ENCODE measurements at regions not wholly inside any gene's neighbourhood (a gene's known extent, or its start where the extent isn't known, plus 50 kb on each side); places are given as distances from the start of the nearest gene placed in this dataset.
"Not testable (repeated sequence)": the region's sequence is repeated elsewhere in the genome, so short reads cannot be mapped to it uniquely, and the experiment has no call there.

- H3K4me1 Mint-ChIP-seq = no peaks in the 10 kb centered on the region
- no peak overlapping the region for H3K4me3 Mint-ChIP-seq
- Histone ChIP-seq H3K9me3 (ENCODE audit: control insufficient read depth in 1 of 2, low read length in 2 of 2) (no peaks in the 10 kb centered on the region), H3K4me1 (ENCODE audit: insufficient read depth, low read length) (no peaks in the 10 kb centered on the region), H3K27ac (ENCODE audit: low read depth, low read length) (no peak overlapping the region), H3K27me3 (ENCODE audit: insufficient read depth, low read length) (no peaks in the 10 kb centered on the region), H3K36me3 (ENCODE audit: insufficient read depth, low read length) (no peaks in the 10 kb centered on the region), H3K4me3 (ENCODE audit: low read length in 2 of 2) (no peak overlapping the region)
- no peak for DNase-seq
- no peak overlapping the region for H3K27ac Mint-ChIP-seq
- ChIA-PET CTCF (ENCODE audit: partially characterized antibody) (no interaction called here), POLR2A (ENCODE audit: partially characterized antibody) (no interaction called here)
- intact Hi-C loops (cut with micrococcal nuclease) = no loop called here
- H3K9me3 Mint-ChIP-seq = peaks cover 0 to 7% (median 0%) of the 10 kb centered on the region in 8 donors
- no peaks in the 10 kb centered on the region for H3K27me3 Mint-ChIP-seq
- H3K36me3 Mint-ChIP-seq = no peaks in the 10 kb centered on the region
Measured at GRCh38 chr4:18421519-18421918, 400.0 kb upstream of the LCORL start.

DNA sequence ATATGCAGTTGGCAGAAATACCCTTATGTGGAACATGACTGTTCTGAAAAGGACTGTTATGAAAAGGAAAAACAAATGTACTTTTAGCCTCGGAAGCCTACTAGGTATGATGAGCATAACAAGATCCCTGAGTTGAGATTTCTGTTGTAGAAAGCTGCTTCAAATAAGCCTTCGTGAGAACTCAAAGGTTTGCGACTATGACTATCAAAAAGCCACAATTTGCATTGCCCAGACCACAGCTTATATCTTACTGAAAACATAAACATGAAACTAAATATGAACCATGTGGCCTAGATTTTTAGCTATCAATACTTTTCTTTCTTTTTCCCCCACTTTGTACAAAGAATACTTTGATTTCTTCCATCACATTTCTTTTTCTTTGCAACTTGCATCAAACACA lies 398.2 kb upstream of the LCORL start:
- H3K4me3 ChIP-seq (ENCODE audit: low read length in 2 of 2) = no peak overlapping the region
- no peaks in the 10 kb centered on the region for H3K9me3 ChIP-seq (ENCODE audit: control insufficient read depth in 1 of 2, low read length in 2 of 2)
- H3K27me3 ChIP-seq (ENCODE audit: insufficient read depth, low read length) = no peaks in the 10 kb centered on the region
- Mint-ChIP-seq H3K4me1 (no peaks in the 10 kb centered on the region), H3K9me3 (peaks cover 0 to 7% (median 0%) of the 10 kb centered on the region in 8 donors), H3K4me3 (no peak overlapping the region), H3K27me3 (no peaks in the 10 kb centered on the region), H3K27ac (no peak overlapping the region), H3K36me3 (no peaks in the 10 kb centered on the region)
- ChIA-PET CTCF (ENCODE audit: partially characterized antibody) (no interaction called here), POLR2A (ENCODE audit: partially characterized antibody) (no interaction called here)
- intact Hi-C loops (cut with micrococcal nuclease) = no loop called here
- no peaks in the 10 kb centered on the region for H3K4me1 ChIP-seq (ENCODE audit: insufficient read depth, low read length)
- no peak overlapping the region for H3K27ac ChIP-seq (ENCODE audit: low read depth, low read length)
- no peaks in the 10 kb centered on the region for H3K36me3 ChIP-seq (ENCODE audit: insufficient read depth, low read length)
- no peak for DNase-seq

DNA sequence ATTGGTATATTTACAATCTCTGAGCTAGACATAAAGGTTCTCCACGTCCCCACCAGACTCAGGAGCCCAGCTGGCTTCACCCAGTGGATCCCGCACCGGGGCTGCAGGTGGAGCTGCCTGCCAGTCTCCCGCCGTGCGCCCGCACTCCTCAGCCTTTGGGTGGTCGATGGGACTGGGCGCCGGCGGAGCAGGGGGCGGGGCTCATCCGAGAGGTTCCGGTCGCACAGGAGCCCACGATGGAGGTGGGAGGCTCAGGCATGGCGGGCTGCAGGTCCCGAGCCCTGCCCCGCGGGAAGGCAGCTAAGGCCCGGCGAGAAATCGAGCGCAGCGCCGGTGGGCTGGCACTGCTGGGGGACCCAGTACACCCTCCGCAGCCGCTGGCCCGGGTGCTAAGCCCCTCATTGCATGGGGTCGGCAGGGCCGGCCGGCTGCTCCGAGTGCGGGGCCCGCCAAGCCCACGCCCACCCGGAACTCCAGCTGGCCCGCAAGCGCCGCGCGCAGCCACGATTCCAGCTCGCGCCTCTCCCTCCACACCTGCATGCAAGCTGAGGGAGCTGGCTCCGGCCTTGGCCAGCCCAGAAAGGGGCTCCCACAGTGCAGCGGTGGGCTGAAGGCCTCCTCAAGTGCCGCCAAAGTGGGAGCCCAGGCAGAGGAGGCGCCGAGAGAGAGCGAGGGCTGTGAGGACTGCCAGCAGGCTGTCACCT lies 396.8 kb upstream of the LCORL start:
- POLR2A ChIA-PET (ENCODE audit: partially characterized antibody); H3K4me1 Mint-ChIP-seq; H3K27ac ChIP-seq (ENCODE audit: low read depth, low read length); H3K27ac Mint-ChIP-seq; H3K9me3 ChIP-seq (ENCODE audit: control insufficient read depth in 1 of 2, low read length in 2 of 2); H3K27me3 ChIP-seq (ENCODE audit: insufficient read depth, low read length); H3K27me3 Mint-ChIP-seq; H3K4me1 ChIP-seq (ENCODE audit: insufficient read depth, low read length); CTCF ChIA-PET (ENCODE audit: partially characterized antibody); H3K4me3 Mint-ChIP-seq; H3K9me3 Mint-ChIP-seq; H3K36me3 Mint-ChIP-seq; DNase-seq; H3K4me3 ChIP-seq (ENCODE audit: low read length in 2 of 2); intact Hi-C loops (cut with micrococcal nuclease); H3K36me3 ChIP-seq (ENCODE audit: insufficient read depth, low read length): not testable (repeated sequence)

DNA sequence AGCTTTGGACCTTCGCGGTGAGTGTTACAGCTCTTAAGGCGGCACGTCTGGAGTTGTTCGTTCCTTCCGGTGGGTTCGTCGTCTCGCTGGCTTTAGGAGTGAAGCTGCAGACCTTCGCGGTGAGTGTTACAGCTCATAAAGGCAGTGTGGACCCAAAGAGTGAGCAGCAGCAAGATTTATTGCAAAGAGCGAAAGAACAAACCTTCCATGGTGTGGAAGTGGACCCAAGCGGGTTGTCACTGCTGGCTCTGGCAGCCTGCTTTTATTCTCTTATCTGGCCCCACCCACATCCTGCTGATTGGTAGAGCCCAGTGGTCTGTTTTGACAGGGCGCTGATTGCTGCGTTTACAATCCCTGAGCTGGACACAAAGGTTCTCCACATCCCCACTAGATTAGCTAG lies 396.1 kb upstream of the LCORL start:
- CTCF ChIA-PET (ENCODE audit: partially characterized antibody); POLR2A ChIA-PET (ENCODE audit: partially characterized antibody): not testable (repeated sequence)

GRCh38 chr4:18406264-18406663 lies 384.7 kb upstream of the LCORL start:
- H3K27me3 Mint-ChIP-seq = no peaks in the 10 kb centered on the region
- no peak overlapping the region for H3K27ac ChIP-seq (ENCODE audit: low read depth, low read length)
- H3K36me3 Mint-ChIP-seq = no peaks in the 10 kb centered on the region
- no peaks in the 10 kb centered on the region for H3K9me3 ChIP-seq (ENCODE audit: control insufficient read depth in 1 of 2, low read length in 2 of 2)
- CTCF ChIA-PET (ENCODE audit: partially characterized antibody) = no interaction called here
- no peaks in the 10 kb centered on the region for H3K27me3 ChIP-seq (ENCODE audit: insufficient read depth, low read length)
- H3K4me1 Mint-ChIP-seq = peaks cover 0 to 5% (median under 1%) of the 10 kb centered on the region in 4 donors
- DNase-seq = no peak
- H3K36me3 ChIP-seq (ENCODE audit: insufficient read depth, low read length) = no peaks in the 10 kb centered on the region
- no peak overlapping the region for H3K4me3 Mint-ChIP-seq
- H3K9me3 Mint-ChIP-seq = peaks cover 0 to 2% (median 0%) of the 10 kb centered on the region in 8 donors
- no peak overlapping the region for H3K4me3 ChIP-seq (ENCODE audit: low read length in 2 of 2)
- no peaks in the 10 kb centered on the region for H3K4me1 ChIP-seq (ENCODE audit: insufficient read depth, low read length)
- intact Hi-C loops (cut with micrococcal nuclease) = no loop called here
- no peak overlapping the region for H3K27ac Mint-ChIP-seq
- POLR2A ChIA-PET (ENCODE audit: partially characterized antibody) = no interaction called here

More for the DNA sequence above, 396.1 kb upstream of the LCORL start:
- H3K27ac ChIP-seq (ENCODE audit: low read depth, low read length); intact Hi-C loops (cut with micrococcal nuclease); H3K9me3 ChIP-seq (ENCODE audit: control insufficient read depth in 1 of 2, low read length in 2 of 2); H3K4me1 ChIP-seq (ENCODE audit: insufficient read depth, low read length); H3K27me3 ChIP-seq (ENCODE audit: insufficient read depth, low read length); H3K9me3 Mint-ChIP-seq; DNase-seq; H3K4me3 ChIP-seq (ENCODE audit: low read length in 2 of 2); H3K27ac Mint-ChIP-seq; H3K36me3 Mint-ChIP-seq; H3K4me1 Mint-ChIP-seq; H3K36me3 ChIP-seq (ENCODE audit: insufficient read depth, low read length); H3K27me3 Mint-ChIP-seq; H3K4me3 Mint-ChIP-seq: not testable (repeated sequence)

DNA sequence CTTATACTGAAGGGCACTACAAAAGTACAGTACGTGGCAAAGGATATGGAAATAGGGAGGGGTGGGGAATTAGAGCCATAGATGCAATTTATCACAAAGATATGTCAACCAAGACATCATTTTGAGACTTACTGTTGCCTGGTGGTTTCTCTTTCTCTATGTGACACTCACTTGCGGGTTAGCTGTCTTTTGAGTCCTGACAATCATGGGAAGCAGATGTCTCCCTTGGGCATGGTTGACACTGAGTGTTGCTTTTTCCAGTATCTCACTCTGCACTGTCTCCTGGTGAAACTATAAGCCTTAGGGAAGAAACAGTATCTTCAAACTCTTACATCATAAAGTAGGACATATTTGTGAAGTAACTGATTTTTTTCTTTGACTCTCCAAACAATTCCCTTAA lies 383.5 kb upstream of the LCORL start:
- Histone ChIP-seq H3K9me3 (ENCODE audit: control insufficient read depth in 1 of 2, low read length in 2 of 2) (no peaks in the 10 kb centered on the region), H3K36me3 (ENCODE audit: insufficient read depth, low read length) (no peaks in the 10 kb centered on the region), H3K4me3 (ENCODE audit: low read length in 2 of 2) (no peak overlapping the region), H3K27ac (ENCODE audit: low read depth, low read length) (no peak overlapping the region), H3K4me1 (ENCODE audit: insufficient read depth, low read length) (no peaks in the 10 kb centered on the region), H3K27me3 (ENCODE audit: insufficient read depth, low read length) (no peaks in the 10 kb centered on the region)
- ChIA-PET POLR2A (ENCODE audit: partially characterized antibody) (no interaction called here), CTCF (ENCODE audit: partially characterized antibody) (no interaction called here)
- no peak for DNase-seq
- Mint-ChIP-seq H3K4me3 (no peak overlapping the region), H3K4me1 (peaks cover 0 to 5% (median under 1%) of the 10 kb centered on the region in 4 donors), H3K27ac (no peak overlapping the region), H3K9me3 (peaks cover 0 to 2% (median 0%) of the 10 kb centered on the region in 8 donors), H3K27me3 (no peaks in the 10 kb centered on the region), H3K36me3 (no peaks in the 10 kb centered on the region)
- intact Hi-C loops (cut with micrococcal nuclease) = no loop called here

- H3K4me1 Mint-ChIP-seq = peaks cover 0 to 5% (median under 1%) of the 10 kb centered on the region in 4 donors
- Histone ChIP-seq H3K36me3 (ENCODE audit: insufficient read depth, low read length) (no peaks in the 10 kb centered on the region), H3K27me3 (ENCODE audit: insufficient read depth, low read length) (no peaks in the 10 kb centered on the region), H3K4me3 (ENCODE audit: low read length in 2 of 2) (no peak overlapping the region), H3K27ac (ENCODE audit: low read depth, low read length) (no peak overlapping the region), H3K9me3 (ENCODE audit: control insufficient read depth in 1 of 2, low read length in 2 of 2) (no peaks in the 10 kb centered on the region), H3K4me1 (ENCODE audit: insufficient read depth, low read length) (no peaks in the 10 kb centered on the region)
- H3K36me3 Mint-ChIP-seq = no peaks in the 10 kb centered on the region
- POLR2A ChIA-PET (ENCODE audit: partially characterized antibody) = no interaction called here
- no peak for DNase-seq
- CTCF ChIA-PET (ENCODE audit: partially characterized antibody) = no interaction called here
- H3K27ac Mint-ChIP-seq = no peak overlapping the region
- no peaks in the 10 kb centered on the region for H3K27me3 Mint-ChIP-seq
- peaks cover 0 to 2% (median 0%) of the 10 kb centered on the region in 8 donors for H3K9me3 Mint-ChIP-seq
- intact Hi-C loops (cut with micrococcal nuclease) = no loop called here
- no peak overlapping the region for H3K4me3 Mint-ChIP-seq
Measured at GRCh38 chr4:18404642-18405041, 383.1 kb upstream of the LCORL start.

DNA sequence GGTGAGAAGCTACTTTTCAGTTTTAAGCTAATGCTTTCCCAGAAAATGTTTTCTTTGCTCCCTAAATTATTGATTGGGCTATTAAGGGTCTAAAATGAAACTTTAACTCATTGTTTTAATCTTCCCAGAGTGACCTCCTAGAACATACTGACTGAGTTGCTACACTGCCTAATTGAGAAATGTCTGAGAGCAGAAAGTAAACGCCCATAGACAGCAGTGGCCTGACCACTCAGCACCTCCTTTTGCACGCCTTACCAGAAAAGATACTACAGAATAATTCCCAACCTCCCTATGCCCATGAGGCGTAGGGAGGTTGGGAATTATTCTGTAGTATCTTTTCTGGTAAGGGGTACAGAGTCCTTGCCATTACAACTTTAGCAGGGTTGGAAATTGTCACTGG lies 381.8 kb upstream of the LCORL start:
- H3K4me3 Mint-ChIP-seq = no peak overlapping the region
- no peaks in the 10 kb centered on the region for H3K4me1 ChIP-seq (ENCODE audit: insufficient read depth, low read length)
- no peak overlapping the region for H3K27ac ChIP-seq (ENCODE audit: low read depth, low read length)
- DNase-seq = no peak
- no peak overlapping the region for H3K27ac Mint-ChIP-seq
- peaks cover 0 to 2% of the 10 kb centered on the region in 2 donors for H3K27me3 Mint-ChIP-seq
- intact Hi-C loops (cut with micrococcal nuclease) = no loop called here
- CTCF ChIA-PET (ENCODE audit: partially characterized antibody) = no interaction called here
- no peaks in the 10 kb centered on the region for H3K36me3 Mint-ChIP-seq
- H3K27me3 ChIP-seq (ENCODE audit: insufficient read depth, low read length) = no peaks in the 10 kb centered on the region
- POLR2A ChIA-PET (ENCODE audit: partially characterized antibody) = no interaction called here
- H3K4me3 ChIP-seq (ENCODE audit: low read length in 2 of 2) = no peak overlapping the region
- H3K9me3 Mint-ChIP-seq = peaks cover 0 to 2% (median 0%) of the 10 kb centered on the region in 8 donors
- no peaks in the 10 kb centered on the region for H3K9me3 ChIP-seq (ENCODE audit: control insufficient read depth in 1 of 2, low read length in 2 of 2)
- H3K4me1 Mint-ChIP-seq = peaks cover 0 to 5% (median under 1%) of the 10 kb centered on the region in 4 donors
- no peaks in the 10 kb centered on the region for H3K36me3 ChIP-seq (ENCODE audit: insufficient read depth, low read length)

All from CD4-positive, alpha-beta memory T cell (primary cell).